Lung (tissue), 11 donors: ENCODE measurements at regions not wholly inside any gene's neighbourhood (a gene's known extent, or its start where the extent isn't known, plus 50 kb on each side); places are given as distances from the start of the nearest gene placed in this dataset.
A peak's percentile ranks its signal among the peaks of the same experiment; 100 is the strongest.

Experiments used
- ATAC-seq: fragments of 200-7000 bp; cut with Tn5 transposase; one replicate; pipeline ENCODE4 v1.9.1; 2020; ENCODE audit warnings: moderate number of reproducible peaks; ENCODE audit not compliant: insufficient read depth, low FRiP score
- DNase-seq, 3 donors: peaks; one replicate each; pipeline ENCODE4 v3.0.0-alpha.2; 2013 to 2017
- H3K27ac ChIP-seq, 2 donors: one replicate each; pipeline ENCODE4 v1.5.1; 2013; ENCODE audit warnings: mild to moderate bottlenecking in 2 of 2, moderate library complexity in 2 of 2, control low read depth in 1 of 2, inconsistent platforms in 1 of 2, low read depth in 1 of 2, low read length in 1 of 2
- H3K27me3 ChIP-seq, 3 donors: one replicate each; pipeline ENCODE4 v1.5.1; 2013; ENCODE audit warnings: low read length in 2 of 3; ENCODE audit not compliant: control insufficient read depth in 3 of 3, insufficient read depth in 3 of 3
- H3K36me3 ChIP-seq, 4 donors: one replicate each; pipeline ENCODE4 v1.5.1; 2013; ENCODE audit warnings: low read length in 4 of 4, mild to moderate bottlenecking in 1 of 4, moderate library complexity in 1 of 4; ENCODE audit not compliant: control insufficient read depth in 4 of 4, insufficient read depth in 4 of 4
- H3K4me1 ChIP-seq, 5 donors: one replicate each; pipeline ENCODE4 v1.5.1; 2013; ENCODE audit warnings: low read length in 5 of 5, mild to moderate bottlenecking in 2 of 5, moderate library complexity in 1 of 5; ENCODE audit not compliant: control insufficient read depth in 5 of 5, insufficient read depth in 5 of 5
- H3K4me3 ChIP-seq: one replicate; pipeline ENCODE4 v1.5.1; 2013; ENCODE audit warnings: mild to moderate bottlenecking, control low read depth, moderate library complexity
- H3K9ac ChIP-seq, 2 donors: one replicate each; pipeline ENCODE4 v1.5.1; 2013; ENCODE audit warnings: low read length in 2 of 2, control low read depth in 1 of 2; ENCODE audit not compliant: insufficient read depth in 1 of 2
- H3K9me3 ChIP-seq, 4 donors: one replicate each; pipeline ENCODE4 v1.5.1; 2013; ENCODE audit warnings: low read length in 3 of 4, mild to moderate bottlenecking in 1 of 4, moderate library complexity in 1 of 4; ENCODE audit not compliant: control insufficient read depth in 4 of 4, insufficient read depth in 3 of 4
- WGBS, 2 donors: extraction: QIAGEN DNeasy Blood & Tissue Kit; methylation state at CpG; one replicate each; pipeline ENCODE4 v1.1.7; 2013; 5-methylcytosine and 5-hydroxymethylcytosine counted together
- TF ChIP-seq, protein P1 (sequence below): IDR thresholded peaks from 2 replicates; pipeline ENCODE4 v1.5.1; 2012; ENCODE audit warnings: mild to moderate bottlenecking; ENCODE audit errors: control extremely low read depth, extremely low read depth
- donor health status: control.
- donor health status: control.
- donor health status: Bipolar disorder and iron deficiency.
- donor health status: healthy.
- donor health status: DM: yes; HTN: yes; CAD: no.

DNA sequence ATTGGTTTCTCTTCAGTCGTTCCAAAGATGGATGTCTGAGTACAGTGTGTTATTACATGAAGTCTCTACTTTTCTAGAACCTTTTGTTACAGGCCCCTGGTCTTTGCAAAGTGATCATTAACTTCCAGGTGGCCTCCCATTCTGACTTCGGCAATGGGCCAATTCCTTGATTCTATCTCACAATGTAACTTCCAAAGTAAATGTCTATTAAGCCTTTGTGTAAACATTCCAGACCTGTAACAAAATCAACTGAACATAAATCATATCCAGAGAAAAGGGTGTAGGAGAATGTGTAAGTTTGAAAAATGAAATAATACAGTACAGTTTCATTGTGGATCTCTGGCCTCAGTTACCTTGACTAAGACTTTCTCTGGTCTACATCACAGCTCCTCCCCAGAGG, 187.8 kb upstream of the JAG1 start:
- no peaks in the 10 kb centered on the region for H3K27me3 ChIP-seq
- no peaks in the 10 kb centered on the region for H3K9me3 ChIP-seq
- peak in 1 of 3 donors; percentile 35 for DNase-seq
- no peak overlapping the region for H3K27ac ChIP-seq
- 43 to 45% methylated on average over 2 of the region's 2 CpGs for WGBS, 2 donors
- TF ChIP-seq, protein P1, sequence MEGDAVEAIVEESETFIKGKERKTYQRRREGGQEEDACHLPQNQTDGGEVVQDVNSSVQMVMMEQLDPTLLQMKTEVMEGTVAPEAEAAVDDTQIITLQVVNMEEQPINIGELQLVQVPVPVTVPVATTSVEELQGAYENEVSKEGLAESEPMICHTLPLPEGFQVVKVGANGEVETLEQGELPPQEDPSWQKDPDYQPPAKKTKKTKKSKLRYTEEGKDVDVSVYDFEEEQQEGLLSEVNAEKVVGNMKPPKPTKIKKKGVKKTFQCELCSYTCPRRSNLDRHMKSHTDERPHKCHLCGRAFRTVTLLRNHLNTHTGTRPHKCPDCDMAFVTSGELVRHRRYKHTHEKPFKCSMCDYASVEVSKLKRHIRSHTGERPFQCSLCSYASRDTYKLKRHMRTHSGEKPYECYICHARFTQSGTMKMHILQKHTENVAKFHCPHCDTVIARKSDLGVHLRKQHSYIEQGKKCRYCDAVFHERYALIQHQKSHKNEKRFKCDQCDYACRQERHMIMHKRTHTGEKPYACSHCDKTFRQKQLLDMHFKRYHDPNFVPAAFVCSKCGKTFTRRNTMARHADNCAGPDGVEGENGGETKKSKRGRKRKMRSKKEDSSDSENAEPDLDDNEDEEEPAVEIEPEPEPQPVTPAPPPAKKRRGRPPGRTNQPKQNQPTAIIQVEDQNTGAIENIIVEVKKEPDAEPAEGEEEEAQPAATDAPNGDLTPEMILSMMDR, result no peak
- H3K36me3 ChIP-seq, result no peaks in the 10 kb centered on the region
- H3K4me3 ChIP-seq, result no peak overlapping the region
- H3K4me1 ChIP-seq, result peaks cover 0 to 16% (median 10%) of the 10 kb centered on the region in 5 donors
- no peak for ATAC-seq
- H3K9ac ChIP-seq, result no peak overlapping the region

DNA sequence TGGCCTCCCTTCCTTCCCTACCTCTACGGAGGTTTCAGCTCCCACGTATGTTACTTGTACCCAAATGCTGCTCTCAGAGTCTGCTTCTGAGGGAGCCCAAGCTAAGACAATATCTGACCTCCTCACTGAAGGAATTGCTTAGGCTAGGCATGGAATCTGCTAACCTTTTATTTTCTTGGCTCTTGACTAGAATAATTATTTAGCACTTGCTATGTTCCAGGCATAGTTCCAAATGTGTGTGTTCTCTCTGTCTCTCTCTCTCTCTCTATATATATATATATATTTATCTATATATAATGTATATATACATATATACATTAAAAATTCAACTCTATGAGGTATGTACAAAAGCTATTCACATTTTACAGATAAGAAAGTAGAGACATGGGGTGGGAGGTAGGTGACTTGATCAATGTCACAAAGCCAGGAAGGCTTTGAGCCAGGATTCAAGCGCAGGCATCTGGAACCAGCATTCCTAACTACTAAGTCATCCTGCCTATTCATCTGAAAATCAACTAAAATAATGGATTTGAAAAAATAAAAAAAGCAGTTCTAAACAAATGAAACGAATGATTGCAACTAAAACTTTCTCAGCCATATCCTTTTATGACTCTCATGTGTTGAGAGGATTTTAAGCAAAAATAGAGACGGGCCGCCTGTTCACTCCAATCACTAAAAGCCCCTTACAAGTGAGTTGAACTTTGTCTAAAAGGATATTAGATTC, 189.7 kb upstream of the JAG1 start:
- no peak overlapping the region for H3K4me3 ChIP-seq
- TF ChIP-seq, protein P1, result no peak
- H3K36me3 ChIP-seq, result no peaks in the 10 kb centered on the region
- peaks cover 0 to 16% (median 10%) of the 10 kb centered on the region in 5 donors for H3K4me1 ChIP-seq
- H3K9me3 ChIP-seq, result no peaks in the 10 kb centered on the region
- DNase-seq, result peak in 2 of 3 donors; percentile 47 to 48
- H3K27me3 ChIP-seq, result no peaks in the 10 kb centered on the region
- H3K27ac ChIP-seq, result no peak overlapping the region
- no peak overlapping the region for H3K9ac ChIP-seq
- 65 to 69% methylated on average over 6 of the region's 6 CpGs for WGBS, 2 donors
- ATAC-seq, result no peak

DNA sequence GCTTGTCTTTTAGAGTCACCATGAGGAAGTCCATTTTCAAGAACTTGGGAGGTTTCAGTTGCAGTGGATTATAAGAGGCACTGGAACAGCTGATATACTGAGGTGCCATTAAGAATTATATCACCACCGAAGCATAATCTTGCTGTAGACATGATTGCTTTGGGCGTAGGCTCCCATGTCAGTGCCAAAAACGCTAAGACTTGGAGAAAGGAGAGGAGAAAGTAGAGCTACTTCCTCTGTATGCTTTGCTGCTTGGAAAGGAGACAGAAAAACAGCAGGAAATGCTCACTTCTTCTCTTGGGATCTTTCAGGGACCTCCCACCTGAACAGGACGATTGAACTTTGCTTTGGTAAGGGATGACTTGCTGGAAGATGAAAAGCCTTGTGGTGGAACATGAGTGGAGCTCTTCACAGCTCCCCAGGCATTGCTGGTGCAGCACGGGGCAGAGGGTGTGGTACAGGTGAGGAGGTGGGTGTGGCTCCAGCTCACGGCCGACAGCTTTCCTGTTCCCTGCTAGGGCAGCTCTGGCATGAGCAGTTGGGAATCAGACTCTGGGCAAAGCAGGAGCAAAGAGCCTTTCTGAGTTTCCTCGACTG, 190.4 kb upstream of the JAG1 start:
- peak; percentile 66 for ATAC-seq
- no peak overlapping the region for H3K4me3 ChIP-seq

More for the DNA sequence above, 190.4 kb upstream of the JAG1 start:
- Histone ChIP-seq H3K36me3 (no peaks in the 10 kb centered on the region), H3K9ac (no peak overlapping the region), H3K4me1 (peaks cover 0 to 16% (median 10%) of the 10 kb centered on the region in 5 donors), H3K27ac (peak overlapping the region in 1 of 2 donors; percentile 21), H3K9me3 (no peaks in the 10 kb centered on the region), H3K27me3 (no peaks in the 10 kb centered on the region)
- WGBS, 2 donors, result 30 to 38% methylated on average over 8 of the region's 8 CpGs
- TF ChIP-seq, protein P1, result no peak
- DNase-seq, result peak in 2 of 3 donors; percentile 30 to 51
